HG03521 (cell line): ENCODE measurements at regions not wholly inside any gene's neighbourhood (a gene's known extent, or its start where the extent isn't known, plus 50 kb on each side); places are given as distances from the start of the nearest gene placed in this dataset.
A peak's percentile ranks its signal among the peaks of the same experiment; 100 is the strongest.
"Not testable (repeated sequence)": the region's sequence is repeated elsewhere in the genome, so short reads cannot be mapped to it uniquely, and the experiment has no call there.

Source experiments
- ATAC-seq: cut with Tn5 transposase; IDR thresholded peaks from one replicate; pipeline ENCODE4 v1.9.1; 2021; ENCODE audit warnings: mild to moderate bottlenecking, moderate library complexity; ENCODE audit not compliant: unreplicated experiment

- ATAC-seq, result no peak
These were observed 54.7 kb upstream of the SLC1A4 start for GRCh38 chr2:64934530-64934929.

- ATAC-seq, result no peak
These were observed 52.4 kb upstream of the SLC1A4 start for GRCh38 chr2:64936809-64937208.

GRCh38 chr2:64937314-64937686 lies 51.9 kb upstream of the SLC1A4 start:
- not testable (repeated sequence) for ATAC-seq

GRCh38 chr2:64937687-64938491 lies 51.3 kb upstream of the SLC1A4 start:
- ATAC-seq, result peak; percentile 42

GRCh38 chr2:64938607-64939285 lies 50.5 kb upstream of the SLC1A4 start:
- no peak for ATAC-seq

- peak; percentile 41 for ATAC-seq
These were observed 49.8 kb upstream of the SLC1A4 start for GRCh38 chr2:64939332-64939917.
